GM12873 (cell line): ENCODE measurements at regions not wholly inside any gene's neighbourhood (a gene's known extent, or its start where the extent isn't known, plus 50 kb on each side); places are given as distances from the start of the nearest gene placed in this dataset.

Experiments used
- TF ChIP-seq, protein P1 (sequence below): IDR thresholded peaks from 2 replicates; pipeline ENCODE4 v1.5.1; 2012; ENCODE audit warnings: low read depth, mild to moderate bottlenecking, moderate library complexity, low read length, control low read depth; ENCODE audit not compliant: insufficient read depth; ENCODE audit errors: missing control alignments

DNA sequence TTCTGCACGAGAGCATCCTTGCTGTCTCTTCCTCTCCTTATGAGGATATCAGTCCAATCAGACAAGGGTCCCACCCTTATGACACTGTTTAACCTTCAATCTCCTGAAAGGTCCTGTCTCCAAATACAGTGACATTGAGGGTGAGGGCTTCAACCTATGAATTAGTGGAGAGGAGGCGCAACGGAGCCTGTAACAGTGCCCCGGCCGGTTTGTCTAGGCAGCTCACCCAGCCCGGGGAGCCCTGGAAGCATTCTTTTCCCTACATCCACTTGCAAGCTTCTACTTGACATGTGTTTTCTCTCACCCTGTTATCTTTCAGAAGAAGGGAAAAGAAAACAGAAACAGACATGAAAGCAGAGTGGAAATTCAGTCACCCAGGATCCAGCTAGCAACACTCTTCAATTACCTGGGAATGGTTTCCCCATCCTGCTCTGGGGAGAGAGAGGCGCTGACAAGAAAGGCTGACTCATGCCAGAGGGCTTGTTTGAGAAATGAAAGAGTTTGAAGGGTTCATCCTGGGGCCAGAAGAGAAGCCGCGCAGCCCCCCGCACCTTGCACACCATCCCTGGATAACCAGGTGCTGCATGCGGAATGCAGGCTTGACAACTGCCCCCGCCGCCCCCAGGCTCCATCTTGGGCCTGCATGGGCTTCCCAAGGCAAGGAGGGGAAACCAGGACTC lies 394.9 kb downstream of the NPHP4 start:
- TF ChIP-seq, protein P1, sequence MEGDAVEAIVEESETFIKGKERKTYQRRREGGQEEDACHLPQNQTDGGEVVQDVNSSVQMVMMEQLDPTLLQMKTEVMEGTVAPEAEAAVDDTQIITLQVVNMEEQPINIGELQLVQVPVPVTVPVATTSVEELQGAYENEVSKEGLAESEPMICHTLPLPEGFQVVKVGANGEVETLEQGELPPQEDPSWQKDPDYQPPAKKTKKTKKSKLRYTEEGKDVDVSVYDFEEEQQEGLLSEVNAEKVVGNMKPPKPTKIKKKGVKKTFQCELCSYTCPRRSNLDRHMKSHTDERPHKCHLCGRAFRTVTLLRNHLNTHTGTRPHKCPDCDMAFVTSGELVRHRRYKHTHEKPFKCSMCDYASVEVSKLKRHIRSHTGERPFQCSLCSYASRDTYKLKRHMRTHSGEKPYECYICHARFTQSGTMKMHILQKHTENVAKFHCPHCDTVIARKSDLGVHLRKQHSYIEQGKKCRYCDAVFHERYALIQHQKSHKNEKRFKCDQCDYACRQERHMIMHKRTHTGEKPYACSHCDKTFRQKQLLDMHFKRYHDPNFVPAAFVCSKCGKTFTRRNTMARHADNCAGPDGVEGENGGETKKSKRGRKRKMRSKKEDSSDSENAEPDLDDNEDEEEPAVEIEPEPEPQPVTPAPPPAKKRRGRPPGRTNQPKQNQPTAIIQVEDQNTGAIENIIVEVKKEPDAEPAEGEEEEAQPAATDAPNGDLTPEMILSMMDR = no peak

DNA sequence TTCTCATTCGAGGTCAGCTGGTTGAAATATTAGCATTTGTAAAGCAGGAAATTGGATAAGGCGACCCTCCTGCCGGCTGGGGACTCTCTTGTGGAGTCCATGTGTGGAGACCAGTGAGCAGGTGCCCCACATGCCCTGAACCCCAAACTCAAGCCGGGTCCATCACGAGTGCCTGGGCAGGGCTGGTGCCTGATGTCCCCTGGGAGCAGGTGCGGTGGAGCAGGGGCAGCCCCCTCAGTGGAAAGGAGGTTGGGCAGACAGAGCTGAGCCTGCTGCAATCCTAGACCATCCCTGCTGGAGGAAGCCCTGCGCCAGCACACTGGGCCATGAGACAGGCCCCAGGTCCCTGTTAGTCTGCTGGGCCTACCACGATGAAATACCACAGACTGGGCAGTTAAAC lies 395.6 kb downstream of the NPHP4 start:
- TF ChIP-seq, protein P1 = no peak

DNA sequence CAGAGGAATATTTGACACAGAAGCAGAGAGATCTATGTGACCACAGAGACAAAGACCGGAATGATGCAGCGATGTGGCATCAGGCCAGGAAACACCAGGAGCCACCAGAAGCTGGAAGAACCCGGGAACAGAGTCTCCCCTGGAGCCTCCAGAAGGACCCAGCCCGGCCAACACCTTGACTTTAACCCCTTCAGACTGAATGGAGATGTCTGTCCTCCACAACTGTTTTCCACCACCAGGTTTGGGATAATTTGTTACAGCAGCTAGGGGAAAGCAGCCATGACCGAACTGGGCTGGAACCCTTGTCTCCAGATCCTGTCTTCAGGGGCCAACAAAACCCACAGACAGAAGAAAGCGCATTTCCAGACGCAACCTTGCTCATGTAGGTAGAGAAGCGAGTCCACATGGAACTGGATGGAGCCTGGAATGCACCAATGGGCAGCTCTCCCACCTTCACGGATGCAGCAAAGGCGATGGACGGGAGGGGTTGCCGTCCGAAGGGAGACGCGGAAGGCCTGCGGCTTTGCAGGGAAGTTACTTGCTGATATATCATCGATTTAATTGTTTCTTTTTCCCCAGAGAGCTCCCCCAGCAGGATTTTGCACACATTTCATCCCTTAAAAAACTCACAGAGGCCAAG lies 396.6 kb downstream of the NPHP4 start:
- TF ChIP-seq, protein P1 = no peak

DNA sequence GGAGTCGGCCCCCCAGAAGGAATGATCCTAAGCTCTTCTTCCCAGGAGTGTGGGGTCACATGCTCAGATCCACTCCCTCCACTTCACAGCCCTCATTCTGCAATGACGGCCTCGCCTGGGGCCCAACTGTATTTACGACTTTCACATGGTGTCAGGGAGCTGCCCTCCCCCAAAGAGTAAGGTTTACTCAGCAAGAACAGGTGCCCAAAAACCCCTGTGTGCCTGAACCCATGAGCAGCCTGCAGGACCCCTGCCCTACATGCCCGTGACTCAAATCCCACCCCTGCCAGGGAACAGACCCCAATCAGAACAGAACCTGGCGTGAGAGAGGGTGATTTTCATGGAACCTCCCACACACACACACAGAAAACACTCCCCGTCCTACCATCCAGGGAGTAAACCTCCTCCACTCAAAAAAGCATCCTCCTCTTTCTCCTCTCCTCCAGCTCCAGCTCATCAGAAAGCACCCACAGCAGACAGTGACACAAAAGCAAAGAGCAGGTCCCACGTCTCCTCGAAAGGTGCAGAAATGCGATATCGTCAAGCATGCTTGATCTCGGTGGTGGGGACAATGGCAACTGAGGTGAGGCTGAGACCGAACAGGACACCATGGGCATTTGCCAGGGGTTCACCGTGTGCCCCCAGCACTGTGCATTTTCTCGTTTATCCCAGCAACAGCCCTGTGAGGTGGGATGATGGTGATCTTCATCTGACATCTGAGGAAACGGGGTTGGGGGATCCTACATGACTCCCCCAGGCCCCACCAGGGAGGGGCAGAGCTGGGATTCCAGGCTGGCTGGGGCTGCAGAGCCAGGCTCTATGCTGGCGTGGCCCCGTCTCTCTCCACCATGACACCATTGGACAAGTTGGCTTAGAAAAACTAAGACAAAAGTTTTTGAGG lies 397.9 kb downstream of the NPHP4 start:
- TF ChIP-seq, protein P1 = no peak

DNA sequence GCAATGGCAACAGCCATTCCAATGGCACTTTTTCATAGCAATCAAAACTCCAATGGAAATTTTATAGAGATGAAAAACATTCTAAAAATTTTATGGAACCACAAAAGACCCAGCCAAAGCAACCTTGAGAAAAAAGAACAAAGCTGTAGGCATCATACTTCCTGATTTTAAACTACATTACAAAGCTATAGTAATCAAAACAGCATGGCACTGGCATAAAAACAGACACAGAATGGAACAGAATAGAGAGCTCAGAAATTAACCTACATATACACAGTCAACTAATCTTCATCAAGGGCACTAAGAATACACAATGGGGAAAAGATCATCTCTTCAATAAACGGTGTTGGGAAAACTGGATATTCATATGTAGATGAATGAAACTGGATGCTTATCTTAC lies 401.5 kb downstream of the NPHP4 start:
- TF ChIP-seq, protein P1 = no peak

DNA sequence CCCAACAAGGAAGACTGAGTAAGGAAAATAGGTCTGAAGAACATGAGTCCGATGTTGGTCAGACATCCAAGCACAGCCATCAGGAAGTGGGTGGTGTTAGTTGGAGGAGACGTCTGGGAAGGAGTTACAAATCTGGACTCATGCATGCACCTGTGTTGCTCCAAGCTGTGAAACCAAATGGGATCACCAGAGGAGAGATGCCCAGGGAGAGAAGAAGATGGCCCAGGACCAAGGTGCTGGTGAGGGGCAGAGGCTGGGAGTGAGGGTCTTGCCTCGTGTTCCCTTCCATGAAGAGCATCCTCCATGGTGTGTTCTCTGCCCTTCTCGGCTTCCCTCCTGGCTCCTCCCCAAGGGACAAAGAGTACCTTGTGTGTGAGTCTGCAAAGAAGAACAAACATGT lies 405.6 kb downstream of the NPHP4 start:
- TF ChIP-seq, protein P1 = no peak

DNA sequence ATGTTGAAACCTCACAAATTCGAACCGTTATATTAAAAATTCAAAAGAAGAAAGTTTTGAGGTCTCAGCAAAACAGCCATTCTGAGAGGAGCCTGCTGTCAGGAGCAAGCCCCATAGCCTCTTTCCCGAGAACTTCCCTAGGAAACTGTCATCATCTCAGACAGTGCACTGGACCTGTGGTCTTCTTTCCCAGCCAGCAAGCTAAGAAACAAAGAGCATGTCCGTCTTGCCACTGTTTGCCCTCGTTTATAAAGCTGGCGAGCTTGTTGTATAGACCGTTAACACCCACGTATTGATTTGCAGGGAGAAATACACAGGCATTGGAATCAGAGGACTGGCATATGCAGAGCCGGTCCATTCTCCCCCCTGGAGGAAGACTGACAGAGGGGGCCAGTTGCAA lies 407.0 kb downstream of the NPHP4 start:
- TF ChIP-seq, protein P1 = no peak
